22Rv1 (cell line): ENCODE measurements at regions not wholly inside any gene's neighbourhood (a gene's known extent, or its start where the extent isn't known, plus 50 kb on each side); places are given as distances from the start of the nearest gene placed in this dataset.

Experiments
- H3K27ac ChIP-seq: fragments of 450-650 bp; 2 replicates; pipeline ENCODE4 v1.5.1; 2017
- ZFX ChIP-seq: fragments of 450-650 bp; IDR thresholded peaks from 2 replicates; pipeline ENCODE4 v1.6.1; 2017; ENCODE audit warnings: antibody characterized with exemption, borderline replicate concordance
- TF ChIP-seq, protein P1 (sequence below): fragments of 450-650 bp; IDR thresholded peaks from 2 replicates; pipeline ENCODE4 v1.5.1; 2017; ENCODE audit warnings: mild to moderate bottlenecking

DNA sequence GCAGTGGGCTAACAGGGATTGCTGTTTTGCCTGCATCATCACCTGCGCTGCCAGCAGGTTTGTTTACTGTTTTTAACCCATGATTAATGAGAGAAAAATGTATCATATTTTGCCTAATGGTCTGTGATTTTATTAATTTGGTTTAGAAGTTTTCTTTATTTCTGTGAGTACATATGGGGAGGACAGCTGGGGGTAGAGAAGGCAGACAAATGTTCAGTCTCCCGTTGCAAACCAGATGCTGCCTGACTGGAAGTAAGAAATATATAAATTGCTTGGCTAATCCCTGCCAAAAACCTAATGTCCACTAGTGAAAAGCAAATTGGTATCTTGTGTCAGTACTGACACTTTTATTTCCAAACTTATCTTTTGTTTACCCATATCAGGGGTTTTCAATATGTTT is 1766.1 kb upstream of the C9orf72 start:
- TF ChIP-seq, protein P1, sequence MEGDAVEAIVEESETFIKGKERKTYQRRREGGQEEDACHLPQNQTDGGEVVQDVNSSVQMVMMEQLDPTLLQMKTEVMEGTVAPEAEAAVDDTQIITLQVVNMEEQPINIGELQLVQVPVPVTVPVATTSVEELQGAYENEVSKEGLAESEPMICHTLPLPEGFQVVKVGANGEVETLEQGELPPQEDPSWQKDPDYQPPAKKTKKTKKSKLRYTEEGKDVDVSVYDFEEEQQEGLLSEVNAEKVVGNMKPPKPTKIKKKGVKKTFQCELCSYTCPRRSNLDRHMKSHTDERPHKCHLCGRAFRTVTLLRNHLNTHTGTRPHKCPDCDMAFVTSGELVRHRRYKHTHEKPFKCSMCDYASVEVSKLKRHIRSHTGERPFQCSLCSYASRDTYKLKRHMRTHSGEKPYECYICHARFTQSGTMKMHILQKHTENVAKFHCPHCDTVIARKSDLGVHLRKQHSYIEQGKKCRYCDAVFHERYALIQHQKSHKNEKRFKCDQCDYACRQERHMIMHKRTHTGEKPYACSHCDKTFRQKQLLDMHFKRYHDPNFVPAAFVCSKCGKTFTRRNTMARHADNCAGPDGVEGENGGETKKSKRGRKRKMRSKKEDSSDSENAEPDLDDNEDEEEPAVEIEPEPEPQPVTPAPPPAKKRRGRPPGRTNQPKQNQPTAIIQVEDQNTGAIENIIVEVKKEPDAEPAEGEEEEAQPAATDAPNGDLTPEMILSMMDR: no peak
- no peak for TF ChIP-seq ZFX
- no peak overlapping the region for H3K27ac ChIP-seq

DNA sequence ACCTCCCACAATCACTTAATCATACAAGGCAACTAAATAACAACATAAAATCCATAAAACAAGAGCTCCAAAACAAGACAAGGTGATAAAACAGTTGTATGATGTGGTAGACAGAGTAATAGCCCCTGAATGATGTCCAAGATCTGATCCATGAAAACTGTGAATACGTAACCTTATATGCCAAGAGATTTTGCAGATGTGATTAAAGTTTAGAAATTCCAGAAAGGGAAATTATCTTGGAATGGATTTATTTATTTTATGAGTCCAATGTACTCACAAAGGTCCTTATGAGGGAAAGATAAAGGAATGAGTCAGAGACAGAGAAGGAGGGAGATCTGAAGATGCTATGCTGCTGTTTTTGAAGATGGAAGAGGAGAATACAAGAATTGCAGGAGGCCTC is 1775.7 kb upstream of the C9orf72 start:
- H3K27ac ChIP-seq: no peak overlapping the region

DNA sequence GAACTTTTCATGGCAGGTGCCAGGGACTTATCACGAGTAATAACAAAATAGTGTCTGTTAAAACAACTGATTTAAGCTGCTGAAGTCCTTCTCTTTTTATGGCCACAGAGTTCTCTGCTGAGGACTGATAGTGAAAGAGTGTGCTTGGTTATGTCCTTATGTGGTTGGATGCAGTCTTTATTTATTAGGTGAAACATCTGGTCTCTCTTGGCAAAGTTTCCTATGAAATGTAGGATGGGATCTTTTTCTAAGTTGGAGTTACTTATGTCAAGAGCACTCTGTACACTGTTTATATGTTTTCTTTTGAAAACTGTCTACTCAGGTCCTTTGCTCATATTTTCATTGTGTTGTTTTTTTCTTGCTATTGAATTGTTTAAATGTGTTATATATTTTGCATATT is 1816.1 kb upstream of the C9orf72 start:
- H3K27ac ChIP-seq: no peak overlapping the region
- TF ChIP-seq, protein P1: no peak
- TF ChIP-seq ZFX: no peak

More for the DNA sequence above, 1775.7 kb upstream of the C9orf72 start:
- TF ChIP-seq, protein P1: no peak
- TF ChIP-seq ZFX: no peak

DNA sequence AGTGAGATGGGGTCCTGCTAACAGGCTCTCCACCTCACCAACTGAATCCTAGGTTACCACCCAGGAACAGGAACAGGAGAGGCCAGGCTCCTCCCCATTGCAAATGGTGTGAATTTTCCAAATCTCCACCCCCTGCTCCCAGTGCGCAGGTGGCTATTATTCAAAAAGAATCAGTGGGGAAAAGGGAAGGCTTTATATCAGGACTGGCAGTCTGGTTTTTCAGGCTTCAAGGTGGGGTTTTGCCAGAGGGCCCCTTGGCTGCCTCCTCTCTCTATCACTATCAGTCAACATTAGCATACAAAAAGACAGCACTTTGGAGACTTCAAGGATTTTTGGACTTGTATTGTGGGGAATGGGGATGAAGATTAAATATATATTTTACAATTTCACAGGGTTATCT is 1817.6 kb upstream of the C9orf72 start:
- TF ChIP-seq, protein P1: no peak
- TF ChIP-seq ZFX: no peak
- no peak overlapping the region for H3K27ac ChIP-seq

DNA sequence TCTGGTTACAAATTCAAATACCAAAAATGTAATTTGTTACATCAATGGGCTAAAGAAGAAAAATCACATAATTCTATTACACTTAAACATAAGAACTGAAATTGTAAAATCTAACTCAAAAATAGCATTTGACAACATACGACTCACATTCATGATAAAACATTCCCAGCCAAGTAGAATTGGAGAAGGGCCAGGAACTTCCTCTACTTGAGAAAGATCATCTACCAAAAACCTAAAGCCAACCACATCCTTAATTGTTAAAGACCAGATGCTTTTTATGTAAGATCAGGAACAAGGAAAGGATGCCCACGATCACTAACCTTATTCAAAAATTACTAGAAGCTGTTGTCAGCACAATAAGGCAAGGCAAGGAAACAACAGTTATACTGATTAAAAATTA is 1819.8 kb upstream of the C9orf72 start:
- H3K27ac ChIP-seq: no peak overlapping the region
- TF ChIP-seq ZFX: no peak
- TF ChIP-seq, protein P1: no peak

DNA sequence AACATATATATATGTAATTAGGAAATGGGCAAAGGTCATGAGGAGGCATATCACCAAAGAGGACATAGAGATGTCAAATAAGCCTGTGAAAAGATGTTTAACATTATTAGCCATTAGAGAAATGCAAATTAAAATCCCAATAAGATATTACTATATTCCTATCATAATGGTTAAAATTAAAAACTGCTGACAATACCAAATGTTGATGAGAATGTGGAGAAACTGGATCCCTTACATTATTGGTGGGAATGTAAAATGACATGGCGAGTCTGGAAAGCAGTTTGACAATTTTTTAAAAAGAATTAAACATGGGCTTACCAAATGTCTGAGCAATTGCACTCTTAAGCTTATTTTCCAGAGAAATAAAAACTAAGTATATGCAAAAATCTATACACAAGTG is 1821.6 kb upstream of the C9orf72 start:
- no peak for TF ChIP-seq ZFX
- TF ChIP-seq, protein P1: no peak

DNA sequence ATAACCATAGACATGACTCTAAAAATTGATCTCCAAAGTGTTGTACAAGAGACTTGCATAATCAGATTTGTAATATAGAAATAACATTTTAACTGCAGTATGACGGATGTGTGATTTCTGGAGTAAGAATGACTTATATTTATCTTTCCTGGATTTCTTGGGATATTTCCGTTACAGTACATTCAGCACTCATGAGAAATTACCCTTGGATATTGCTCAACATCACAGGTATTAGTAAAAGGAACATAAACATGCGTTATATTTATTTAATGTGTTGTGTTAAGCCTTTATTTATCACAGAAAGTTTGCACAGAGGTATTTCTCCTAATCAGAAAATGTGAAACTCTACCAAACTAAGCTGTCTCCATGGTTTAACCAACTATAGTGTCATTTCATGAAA is 1823.9 kb upstream of the C9orf72 start:
- H3K27ac ChIP-seq: no peak overlapping the region
- TF ChIP-seq, protein P1: no peak
- no peak for TF ChIP-seq ZFX

More for the DNA sequence above, 1821.6 kb upstream of the C9orf72 start:
- no peak overlapping the region for H3K27ac ChIP-seq
